Upper lobe of left lung (tissue), 6 donors: ENCODE measurements at regions not wholly inside any gene's neighbourhood (a gene's known extent, or its start where the extent isn't known, plus 50 kb on each side); places are given as distances from the start of the nearest gene placed in this dataset.

Source experiments
- ATAC-seq, 2 donors: fragments of 200-7000 bp; cut with Tn5 transposase; one replicate each; pipeline ENCODE4 v1.9.1; 2022; ENCODE audit warnings: mild to moderate bottlenecking in 2 of 2, moderate library complexity in 2 of 2; ENCODE audit not compliant: low FRiP score in 2 of 2
- DNase-seq, 2 donors: peaks; one replicate each; pipeline ENCODE4 v3.0.0-alpha.2; 2019 to 2020
- H3K27ac ChIP-seq, 4 donors: fragments of 200-600 bp; sonication (generic); one replicate each; pipeline ENCODE4 v1.5.1; 2016 to 2019
- H3K27me3 ChIP-seq, 4 donors: fragments of 200-600 bp; sonication (generic); one replicate each; pipeline ENCODE4 v1.5.1; 2017 to 2019
- H3K36me3 ChIP-seq, 4 donors: fragments of 200-600 bp; sonication (generic); one replicate each; pipeline ENCODE4 v1.5.1; 2016 to 2019
- H3K4me1 ChIP-seq, 4 donors: fragments of 200-600 bp; sonication (generic); one replicate each; pipeline ENCODE4 v1.5.1; 2018 to 2019
- H3K4me3 ChIP-seq, 4 donors: fragments of 200-600 bp; sonication (generic); one replicate each; pipeline ENCODE4 v1.5.1; 2017 to 2019; ENCODE audit warnings: mild to moderate bottlenecking in 2 of 4, moderate library complexity in 1 of 4
- H3K9me3 ChIP-seq, 4 donors: fragments of 200-600 bp; sonication (generic); one replicate each; pipeline ENCODE4 v1.5.1; 2018 to 2019
- EP300 ChIP-seq, 4 donors: sonication (generic); formaldehyde crosslinking; IDR thresholded peaks; one replicate each; pipeline ENCODE4 v1.5.1; 2017; ENCODE audit warnings: antibody characterized with exemption in 4 of 4, control low read depth in 2 of 4
- POLR2A ChIP-seq, 4 donors: fragments of 450-650 bp; IDR thresholded peaks; one replicate each; pipeline ENCODE4 v1.5.1; 2016 to 2017; ENCODE audit warnings: antibody characterized with exemption in 4 of 4, mild to moderate bottlenecking in 2 of 4
- POLR2AphosphoS5 ChIP-seq, 2 donors: sonication (generic); formaldehyde crosslinking; IDR thresholded peaks; one replicate each; pipeline ENCODE4 v1.5.1; 2017; ENCODE audit warnings: antibody characterized with exemption in 2 of 2
- WGBS, 2 donors: methylation state at CpG; one replicate each; pipeline ENCODE4 v1.1.5; 2017 to 2018; 5-methylcytosine and 5-hydroxymethylcytosine counted together
- TF ChIP-seq, protein P1 (sequence below), 6 experiments: fragments of 450-650 bp in 4 of 6; fragments of 200-600 bp in 2 of 6; sonication (generic) in 2 of 6; IDR thresholded peaks; one replicate each; pipeline ENCODE4 v1.5.1; 2016 to 2019; ENCODE audit warnings: antibody characterized with exemption in 6 of 6
- donor health status: DM: no; HTN: no; CAD: no; lungs with moderate emphysema.
- donor health status: DM: no; HTN: yes; CAD: no; lungs with severe emphysema.

DNA sequence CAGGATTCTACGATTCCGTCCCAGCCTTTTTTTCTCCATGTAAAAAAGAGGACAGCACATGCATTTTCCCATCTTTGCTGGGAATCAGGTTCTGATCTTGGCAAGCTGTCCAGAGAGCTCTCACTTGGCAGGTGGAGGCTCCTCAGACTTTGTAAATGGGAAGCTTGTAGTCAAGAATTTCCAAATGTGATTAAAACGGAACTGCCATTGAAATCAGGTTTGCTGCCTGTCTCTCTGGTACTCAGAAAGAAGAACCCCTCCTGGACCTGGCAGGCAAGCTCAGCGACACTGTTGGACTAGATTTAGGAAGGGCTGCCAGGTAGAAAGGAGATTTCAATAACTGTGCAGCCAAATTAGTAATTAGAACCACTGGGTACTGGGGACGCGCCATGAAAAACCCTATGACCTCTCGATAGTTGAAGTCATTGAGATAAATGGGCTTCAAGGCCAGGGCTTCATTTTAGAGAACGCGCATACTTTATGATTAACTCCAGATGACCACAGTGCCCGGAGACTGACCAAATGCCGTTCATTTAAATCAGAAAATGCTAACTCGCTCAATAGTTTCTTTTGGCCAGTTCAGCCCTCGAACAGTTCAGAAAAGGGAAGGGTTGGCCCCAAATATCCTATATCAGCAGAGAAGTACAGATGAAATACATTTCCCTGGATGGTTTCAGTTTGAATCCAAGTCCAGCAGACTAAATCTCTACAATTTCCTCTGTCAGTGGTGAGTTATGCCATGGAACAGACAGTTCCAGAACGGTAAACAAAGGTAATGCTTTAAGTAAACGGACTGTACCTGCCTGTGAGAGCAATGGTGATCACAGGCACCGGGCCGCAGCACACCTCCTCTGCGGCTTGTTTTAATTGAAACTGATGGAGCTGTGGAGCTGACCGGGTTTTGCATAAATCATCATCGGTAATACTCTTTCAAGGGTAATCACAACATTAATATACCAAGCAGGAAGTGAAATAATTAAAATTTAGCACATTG is 517.4 kb downstream of the RFC3 start:
- 87 to 88% methylated on average over 20 of the region's 20 CpGs for WGBS, 2 donors
- TF ChIP-seq EP300 (IDR thresholded peaks at IDR 0.05): no peak
- TF ChIP-seq POLR2AphosphoS5 (IDR thresholded peaks at IDR 0.05): no peak
- TF ChIP-seq, protein P1, sequence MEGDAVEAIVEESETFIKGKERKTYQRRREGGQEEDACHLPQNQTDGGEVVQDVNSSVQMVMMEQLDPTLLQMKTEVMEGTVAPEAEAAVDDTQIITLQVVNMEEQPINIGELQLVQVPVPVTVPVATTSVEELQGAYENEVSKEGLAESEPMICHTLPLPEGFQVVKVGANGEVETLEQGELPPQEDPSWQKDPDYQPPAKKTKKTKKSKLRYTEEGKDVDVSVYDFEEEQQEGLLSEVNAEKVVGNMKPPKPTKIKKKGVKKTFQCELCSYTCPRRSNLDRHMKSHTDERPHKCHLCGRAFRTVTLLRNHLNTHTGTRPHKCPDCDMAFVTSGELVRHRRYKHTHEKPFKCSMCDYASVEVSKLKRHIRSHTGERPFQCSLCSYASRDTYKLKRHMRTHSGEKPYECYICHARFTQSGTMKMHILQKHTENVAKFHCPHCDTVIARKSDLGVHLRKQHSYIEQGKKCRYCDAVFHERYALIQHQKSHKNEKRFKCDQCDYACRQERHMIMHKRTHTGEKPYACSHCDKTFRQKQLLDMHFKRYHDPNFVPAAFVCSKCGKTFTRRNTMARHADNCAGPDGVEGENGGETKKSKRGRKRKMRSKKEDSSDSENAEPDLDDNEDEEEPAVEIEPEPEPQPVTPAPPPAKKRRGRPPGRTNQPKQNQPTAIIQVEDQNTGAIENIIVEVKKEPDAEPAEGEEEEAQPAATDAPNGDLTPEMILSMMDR (IDR thresholded peaks at IDR 0.05): no peak
- no peak for TF ChIP-seq POLR2A (IDR thresholded peaks at IDR 0.05)
- no peak overlapping the region for H3K27ac ChIP-seq
- DNase-seq (no peak), ATAC-seq (no peak)
- no peaks in the 10 kb centered on the region for H3K27me3 ChIP-seq
- H3K9me3 ChIP-seq: no peaks in the 10 kb centered on the region
- H3K4me1 ChIP-seq: no peaks in the 10 kb centered on the region
- no peaks in the 10 kb centered on the region for H3K36me3 ChIP-seq
- H3K4me3 ChIP-seq: no peak overlapping the region

DNA sequence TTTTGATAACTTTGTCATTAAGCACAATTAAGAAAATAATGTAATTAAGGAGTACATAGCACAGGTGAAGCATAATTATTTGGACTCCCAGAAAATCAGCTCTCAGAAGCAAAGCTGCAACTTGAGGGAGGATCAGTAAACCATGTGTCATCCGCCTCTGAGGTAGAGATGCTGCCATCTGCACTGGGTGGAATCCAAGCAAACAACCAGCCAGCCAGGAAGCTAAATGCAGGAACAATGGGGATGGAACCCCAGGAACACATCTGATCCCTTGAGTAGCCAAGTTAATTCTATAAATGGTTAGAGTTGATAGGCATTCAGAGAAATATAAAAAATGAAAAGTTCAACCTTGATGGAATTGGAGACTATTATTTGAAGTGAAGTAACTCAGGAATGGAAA is 520.2 kb downstream of the RFC3 start:
- 91 to 94% methylated on average over 1 of the region's 1 CpG for WGBS, 2 donors
- no peaks in the 10 kb centered on the region for H3K36me3 ChIP-seq
- no peaks in the 10 kb centered on the region for H3K4me1 ChIP-seq
- no peak overlapping the region for H3K4me3 ChIP-seq
- ATAC-seq: no peak
- no peak for DNase-seq
- H3K9me3 ChIP-seq: no peaks in the 10 kb centered on the region
- H3K27ac ChIP-seq: no peak overlapping the region
- TF ChIP-seq POLR2A (IDR thresholded peaks at IDR 0.05) (no peak), EP300 (IDR thresholded peaks at IDR 0.05) (no peak), POLR2AphosphoS5 (IDR thresholded peaks at IDR 0.05) (no peak)
- TF ChIP-seq, protein P1 (IDR thresholded peaks at IDR 0.05): no peak
- H3K27me3 ChIP-seq: no peaks in the 10 kb centered on the region

DNA sequence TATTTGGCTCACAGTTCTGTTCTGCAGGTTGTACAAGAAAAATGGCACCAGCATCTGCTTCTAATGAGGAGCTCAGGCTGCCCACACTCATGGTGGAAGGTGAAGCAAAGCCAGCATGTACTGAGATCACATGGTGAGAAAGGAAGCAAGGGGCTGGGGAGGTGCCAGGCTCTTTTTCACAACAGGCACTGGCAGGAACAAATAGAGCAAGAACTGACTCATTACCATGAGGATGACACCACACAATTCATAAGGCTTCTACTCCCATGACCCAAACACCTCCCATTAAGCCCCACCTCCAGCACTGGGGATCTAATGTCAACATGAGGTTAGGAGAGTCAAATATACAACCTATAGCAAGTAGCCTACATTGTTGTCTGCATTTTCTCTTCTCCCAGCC is 522.6 kb downstream of the RFC3 start:
- ATAC-seq: no peak
- H3K36me3 ChIP-seq: no peaks in the 10 kb centered on the region
- DNase-seq: no peak
- H3K9me3 ChIP-seq: no peaks in the 10 kb centered on the region
- no peaks in the 10 kb centered on the region for H3K27me3 ChIP-seq
- H3K27ac ChIP-seq: no peak overlapping the region
- H3K4me1 ChIP-seq: no peaks in the 10 kb centered on the region
- TF ChIP-seq POLR2A (IDR thresholded peaks at IDR 0.05) (no peak), POLR2AphosphoS5 (IDR thresholded peaks at IDR 0.05) (no peak), EP300 (IDR thresholded peaks at IDR 0.05) (no peak)
- TF ChIP-seq, protein P1 (IDR thresholded peaks at IDR 0.05): no peak
- H3K4me3 ChIP-seq: no peak overlapping the region

DNA sequence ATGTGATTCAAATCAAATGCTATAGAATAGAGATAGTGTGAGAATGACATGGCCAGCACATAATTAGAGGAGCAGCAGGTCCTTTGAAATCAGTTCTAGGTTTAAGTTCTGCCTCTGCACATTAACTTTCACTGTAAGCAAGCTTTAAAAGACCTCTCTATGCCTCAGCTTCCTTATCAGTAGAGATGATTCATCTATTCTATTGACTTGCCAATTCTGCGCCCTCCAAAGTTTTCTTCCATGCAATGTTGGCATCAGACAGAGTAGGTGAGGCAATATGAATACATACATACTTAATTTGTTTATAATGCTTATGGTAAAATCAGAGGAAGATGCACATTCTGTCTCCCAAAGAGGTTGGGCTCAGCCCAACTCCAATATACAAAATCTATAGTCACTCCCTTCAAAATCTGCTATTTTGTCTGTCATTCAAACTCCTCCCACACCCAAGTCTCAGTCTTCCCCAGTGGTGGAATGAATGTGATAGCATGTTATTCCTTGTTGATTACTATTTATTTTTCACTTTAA is 525.5 kb downstream of the RFC3 start:
- TF ChIP-seq POLR2AphosphoS5 (IDR thresholded peaks at IDR 0.05) (no peak), EP300 (IDR thresholded peaks at IDR 0.05) (no peak), POLR2A (IDR thresholded peaks at IDR 0.05) (no peak)
- TF ChIP-seq, protein P1 (IDR thresholded peaks at IDR 0.05): no peak
- WGBS, 2 donors: 83 to 85% methylated on average over 1 of the region's 1 CpG

More for the DNA sequence above, 525.5 kb downstream of the RFC3 start:
- Histone ChIP-seq H3K36me3 (no peaks in the 10 kb centered on the region), H3K4me3 (no peak overlapping the region), H3K27ac (no peak overlapping the region), H3K4me1 (no peaks in the 10 kb centered on the region), H3K27me3 (no peaks in the 10 kb centered on the region), H3K9me3 (no peaks in the 10 kb centered on the region)
- DNase-seq: no peak
- no peak for ATAC-seq
